ENCODE measurements at regions not wholly inside any gene's neighbourhood (a gene's known extent, or its start where the extent isn't known, plus 50 kb on each side); places are given as distances from the start of the nearest gene placed in this dataset.

DNA sequence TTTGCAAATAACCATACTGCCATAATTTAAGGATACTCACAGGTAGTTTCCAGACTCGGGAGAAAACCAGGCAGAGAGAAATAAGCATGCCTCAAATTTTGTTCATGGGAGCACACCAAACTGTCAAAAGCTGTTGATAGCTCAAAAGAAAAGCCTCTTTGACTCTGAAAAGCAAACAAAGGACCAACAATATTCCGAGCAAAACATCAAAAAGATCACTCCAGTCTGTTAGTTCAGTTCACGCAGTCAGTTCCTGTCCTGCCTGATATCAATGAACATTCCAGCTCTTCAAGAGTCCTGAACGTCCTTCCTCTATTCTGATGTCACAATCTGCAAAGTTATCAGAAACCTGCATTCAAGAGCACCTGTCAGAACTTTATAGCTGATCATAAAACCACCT lies 78.7 kb downstream of the RRM2 start:
- Histone ChIP-seq H3K4me2 (ENCODE audit: low read length) (no peak overlapping the region), H3K9me3 (ENCODE audit: insufficient read depth, low read length) (no peaks in the 10 kb centered on the region), H3K9ac (ENCODE audit: low read length) (no peak overlapping the region), H4K20me1 (ENCODE audit: insufficient read depth, low read length) (no peaks in the 10 kb centered on the region), H3K4me1 (ENCODE audit: low read length) (no peaks in the 10 kb centered on the region), H3K4me3 (ENCODE audit: low read length) (no peak overlapping the region), H2AFZ (ENCODE audit: low read depth, low read length) (no peak overlapping the region), H3K79me2 (ENCODE audit: low read length) (no peaks in the 10 kb centered on the region), H3K27me3 (ENCODE audit: low read depth, low read length) (peaks cover 10% of the 10 kb centered on the region), H3K27ac (ENCODE audit: low read length) (no peak overlapping the region), H3K36me3 (replicated peaks; ENCODE audit: low read depth, low read length) (no peaks in the 10 kb centered on the region)
- TF ChIP-seq EZH2phosphoT487 (IDR thresholded peaks at IDR 0.05; ENCODE audit: low read depth), result no peak
- TF ChIP-seq, protein P1, sequence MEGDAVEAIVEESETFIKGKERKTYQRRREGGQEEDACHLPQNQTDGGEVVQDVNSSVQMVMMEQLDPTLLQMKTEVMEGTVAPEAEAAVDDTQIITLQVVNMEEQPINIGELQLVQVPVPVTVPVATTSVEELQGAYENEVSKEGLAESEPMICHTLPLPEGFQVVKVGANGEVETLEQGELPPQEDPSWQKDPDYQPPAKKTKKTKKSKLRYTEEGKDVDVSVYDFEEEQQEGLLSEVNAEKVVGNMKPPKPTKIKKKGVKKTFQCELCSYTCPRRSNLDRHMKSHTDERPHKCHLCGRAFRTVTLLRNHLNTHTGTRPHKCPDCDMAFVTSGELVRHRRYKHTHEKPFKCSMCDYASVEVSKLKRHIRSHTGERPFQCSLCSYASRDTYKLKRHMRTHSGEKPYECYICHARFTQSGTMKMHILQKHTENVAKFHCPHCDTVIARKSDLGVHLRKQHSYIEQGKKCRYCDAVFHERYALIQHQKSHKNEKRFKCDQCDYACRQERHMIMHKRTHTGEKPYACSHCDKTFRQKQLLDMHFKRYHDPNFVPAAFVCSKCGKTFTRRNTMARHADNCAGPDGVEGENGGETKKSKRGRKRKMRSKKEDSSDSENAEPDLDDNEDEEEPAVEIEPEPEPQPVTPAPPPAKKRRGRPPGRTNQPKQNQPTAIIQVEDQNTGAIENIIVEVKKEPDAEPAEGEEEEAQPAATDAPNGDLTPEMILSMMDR (IDR thresholded peaks at IDR 0.05; ENCODE audit: low read depth, low read length), result no peak

DNA sequence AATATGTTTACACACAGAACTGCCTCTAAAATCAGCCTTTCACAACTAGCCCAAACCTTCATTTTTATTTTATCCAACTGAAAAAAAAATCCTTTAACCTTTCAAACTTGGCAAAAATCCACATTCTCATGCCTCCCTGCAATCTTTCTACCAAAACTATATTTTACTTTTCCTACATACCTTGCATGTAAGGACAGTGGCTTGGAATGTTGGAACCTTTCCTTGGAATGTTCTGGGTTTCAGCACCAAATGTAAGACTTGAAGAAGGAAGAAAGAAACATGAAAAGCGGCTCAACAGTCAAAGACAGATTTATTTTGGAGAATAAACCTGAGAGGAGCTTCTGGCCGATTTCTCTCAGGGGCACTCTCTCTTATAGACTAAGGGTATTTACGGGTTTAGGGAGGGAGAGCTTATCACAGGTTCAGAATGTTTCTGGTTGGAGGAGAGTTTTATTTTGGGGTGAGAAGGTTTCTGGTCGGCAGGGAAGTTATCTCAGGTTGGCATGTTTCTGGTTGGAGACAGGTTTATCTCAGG lies 79.7 kb downstream of the RRM2 start:
- Histone ChIP-seq H3K79me2 (ENCODE audit: low read length) (no peaks in the 10 kb centered on the region), H3K4me1 (ENCODE audit: low read length) (no peaks in the 10 kb centered on the region), H3K27ac (ENCODE audit: low read length) (no peak overlapping the region), H3K4me3 (ENCODE audit: low read length) (no peak overlapping the region), H3K36me3 (replicated peaks; ENCODE audit: low read depth, low read length) (no peaks in the 10 kb centered on the region), H3K9me3 (ENCODE audit: insufficient read depth, low read length) (no peaks in the 10 kb centered on the region), H3K27me3 (ENCODE audit: low read depth, low read length) (peaks cover 10% of the 10 kb centered on the region), H3K4me2 (ENCODE audit: low read length) (no peak overlapping the region), H3K9ac (ENCODE audit: low read length) (no peak overlapping the region), H2AFZ (ENCODE audit: low read depth, low read length) (no peak overlapping the region), H4K20me1 (ENCODE audit: insufficient read depth, low read length) (no peaks in the 10 kb centered on the region)
- TF ChIP-seq, protein P1 (IDR thresholded peaks at IDR 0.05; ENCODE audit: low read depth, low read length), result no peak
- TF ChIP-seq EZH2phosphoT487 (IDR thresholded peaks at IDR 0.05; ENCODE audit: low read depth), result no peak

DNA sequence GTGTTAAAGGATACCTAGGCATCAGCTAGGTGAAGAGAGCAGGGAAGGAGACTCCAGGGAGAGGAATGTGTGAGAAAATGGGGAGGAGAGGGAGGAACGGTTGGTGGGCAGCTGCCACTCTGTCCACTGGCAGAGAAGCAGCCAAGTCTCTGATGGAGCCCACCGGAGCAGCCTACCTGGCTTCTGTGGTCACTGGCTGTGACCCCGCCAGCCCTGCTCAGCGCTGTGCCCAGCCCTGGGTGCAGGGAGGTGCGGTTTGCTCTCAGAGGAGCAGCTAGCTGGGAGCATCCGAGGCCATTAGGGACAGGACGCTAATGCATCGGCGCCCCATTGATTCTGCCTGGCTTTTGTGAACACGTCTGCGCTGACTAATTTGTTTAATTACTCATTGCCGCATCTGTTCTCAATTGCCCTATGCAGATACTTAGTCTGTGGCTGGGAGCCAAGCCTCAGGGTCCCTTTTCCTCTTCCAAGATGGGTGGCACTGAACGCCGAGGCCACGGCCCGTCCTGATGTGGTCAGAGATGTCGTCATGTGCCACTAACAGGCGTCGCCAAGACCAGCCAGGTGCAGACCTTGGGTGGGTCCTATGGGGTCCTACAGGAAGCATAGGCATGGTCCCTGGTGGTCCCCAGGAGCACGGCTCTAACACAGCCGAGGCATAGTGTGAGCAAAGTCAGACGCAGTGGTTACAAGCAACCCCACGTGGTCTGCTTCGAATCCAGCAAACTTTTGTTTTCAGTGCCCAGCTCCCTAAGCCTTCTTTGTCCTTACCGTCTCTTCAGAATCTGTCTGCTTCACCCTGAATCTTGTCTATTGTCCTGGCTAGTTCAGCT lies 82.0 kb downstream of the RRM2 start:
- Histone ChIP-seq H3K36me3 (replicated peaks; ENCODE audit: low read depth, low read length) (no peaks in the 10 kb centered on the region), H3K9me3 (ENCODE audit: insufficient read depth, low read length) (no peaks in the 10 kb centered on the region), H4K20me1 (ENCODE audit: insufficient read depth, low read length) (no peaks in the 10 kb centered on the region), H3K9ac (ENCODE audit: low read length) (no peak overlapping the region), H3K27me3 (ENCODE audit: low read depth, low read length) (peaks cover 14% of the 10 kb centered on the region), H3K27ac (ENCODE audit: low read length) (no peak overlapping the region), H2AFZ (ENCODE audit: low read depth, low read length) (no peak overlapping the region), H3K4me2 (ENCODE audit: low read length) (no peak overlapping the region), H3K79me2 (ENCODE audit: low read length) (no peaks in the 10 kb centered on the region), H3K4me3 (ENCODE audit: low read length) (no peak overlapping the region), H3K4me1 (ENCODE audit: low read length) (no peaks in the 10 kb centered on the region)
- TF ChIP-seq, protein P1 (IDR thresholded peaks at IDR 0.05; ENCODE audit: low read depth, low read length), result no peak
- no peak for TF ChIP-seq EZH2phosphoT487 (IDR thresholded peaks at IDR 0.05; ENCODE audit: low read depth)

DNA sequence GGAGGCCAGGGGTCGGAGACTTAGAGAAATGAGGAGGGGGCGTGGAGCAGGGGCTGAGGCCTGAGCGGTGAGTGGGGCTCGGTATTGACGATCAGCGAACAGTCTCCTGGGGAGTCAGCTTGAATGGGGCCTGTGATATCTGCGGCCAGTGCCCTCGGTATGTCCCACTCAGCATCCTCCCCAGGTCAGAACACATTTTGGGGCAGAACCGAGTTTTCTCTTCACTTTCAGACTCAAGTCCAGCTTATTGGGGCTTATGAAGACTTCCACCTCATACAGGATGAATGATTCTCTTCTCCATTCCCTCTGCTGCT lies 82.6 kb downstream of the RRM2 start:
- H3K9ac ChIP-seq (ENCODE audit: low read length), result no peak overlapping the region
- peaks cover 14% of the 10 kb centered on the region for H3K27me3 ChIP-seq (ENCODE audit: low read depth, low read length)
- no peak overlapping the region for H3K4me2 ChIP-seq (ENCODE audit: low read length)
- no peak overlapping the region for H3K27ac ChIP-seq (ENCODE audit: low read length)
- no peaks in the 10 kb centered on the region for H3K79me2 ChIP-seq (ENCODE audit: low read length)
- no peak overlapping the region for H3K4me3 ChIP-seq (ENCODE audit: low read length)
- H4K20me1 ChIP-seq (ENCODE audit: insufficient read depth, low read length), result no peaks in the 10 kb centered on the region
- no peaks in the 10 kb centered on the region for H3K36me3 ChIP-seq (replicated peaks; ENCODE audit: low read depth, low read length)
- no peak for TF ChIP-seq EZH2phosphoT487 (IDR thresholded peaks at IDR 0.05; ENCODE audit: low read depth)
- TF ChIP-seq, protein P1 (IDR thresholded peaks at IDR 0.05; ENCODE audit: low read depth, low read length), result no peak
- H2AFZ ChIP-seq (ENCODE audit: low read depth, low read length), result no peak overlapping the region
- no peaks in the 10 kb centered on the region for H3K4me1 ChIP-seq (ENCODE audit: low read length)
- H3K9me3 ChIP-seq (ENCODE audit: insufficient read depth, low read length), result no peaks in the 10 kb centered on the region

Measured in OCI-LY3 (cell line).